ENCODE measurements at regions not wholly inside any gene's neighbourhood (a gene's known extent, or its start where the extent isn't known, plus 50 kb on each side); places are given as distances from the start of the nearest gene placed in this dataset.
"Not testable (repeated sequence)": the region's sequence is repeated elsewhere in the genome, so short reads cannot be mapped to it uniquely, and the experiment has no call there.

DNA sequence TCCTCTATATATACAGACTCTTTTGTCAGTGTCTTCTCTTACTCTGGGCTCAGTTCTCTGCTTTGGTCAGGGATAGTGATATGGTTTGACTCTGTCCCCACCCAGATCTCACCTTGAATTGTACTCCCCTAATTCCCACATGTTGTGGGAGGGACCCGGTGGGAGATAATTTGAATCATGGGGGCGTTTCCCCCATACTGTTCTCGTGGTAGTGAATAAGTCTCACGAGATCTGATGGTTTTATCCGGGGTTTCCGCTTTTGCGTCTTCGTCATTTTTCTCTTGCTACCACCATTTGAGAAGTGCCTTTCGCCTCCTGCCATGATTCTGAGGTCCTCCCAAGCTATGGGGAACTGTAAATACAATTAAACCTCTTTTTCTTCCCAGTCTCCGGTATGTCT is 144.4 kb downstream of the GLUD2 start:
- Histone ChIP-seq H3K27me3 (ENCODE audit: insufficient read depth, low read length, poor library complexity) (no peaks in the 10 kb centered on the region), H3K4me3 (ENCODE audit: low read depth in 1 of 2, low read length in 2 of 2) (no peak overlapping the region), H3K79me2 (ENCODE audit: insufficient read depth, low read length) (no peaks in the 10 kb centered on the region), H3K9me3 (ENCODE audit: insufficient read depth, low read length, severe bottlenecking) (no peaks in the 10 kb centered on the region), H3K27ac (ENCODE audit: low read length) (no peak overlapping the region), H4K20me1 (ENCODE audit: insufficient read depth, low read length) (no peaks in the 10 kb centered on the region), H2AFZ (ENCODE audit: low read depth, low read length) (no peak overlapping the region), H3K4me2 (ENCODE audit: insufficient read depth, low read length) (no peak overlapping the region), H3K9ac (ENCODE audit: low read depth, low read length) (no peak overlapping the region), H3K36me3 (ENCODE audit: insufficient read depth, low read length) (no peaks in the 10 kb centered on the region), H3K4me1 (ENCODE audit: insufficient read depth, low read length) (no peaks in the 10 kb centered on the region)
- no peak for ATAC-seq (ENCODE audit: insufficient read depth, low read depth)
- TF ChIP-seq EZH2 (IDR thresholded peaks at IDR 0.05; ENCODE audit: borderline replicate concordance, low read depth, low read length, severe bottlenecking): no peak
- TF ChIP-seq, protein P1, sequence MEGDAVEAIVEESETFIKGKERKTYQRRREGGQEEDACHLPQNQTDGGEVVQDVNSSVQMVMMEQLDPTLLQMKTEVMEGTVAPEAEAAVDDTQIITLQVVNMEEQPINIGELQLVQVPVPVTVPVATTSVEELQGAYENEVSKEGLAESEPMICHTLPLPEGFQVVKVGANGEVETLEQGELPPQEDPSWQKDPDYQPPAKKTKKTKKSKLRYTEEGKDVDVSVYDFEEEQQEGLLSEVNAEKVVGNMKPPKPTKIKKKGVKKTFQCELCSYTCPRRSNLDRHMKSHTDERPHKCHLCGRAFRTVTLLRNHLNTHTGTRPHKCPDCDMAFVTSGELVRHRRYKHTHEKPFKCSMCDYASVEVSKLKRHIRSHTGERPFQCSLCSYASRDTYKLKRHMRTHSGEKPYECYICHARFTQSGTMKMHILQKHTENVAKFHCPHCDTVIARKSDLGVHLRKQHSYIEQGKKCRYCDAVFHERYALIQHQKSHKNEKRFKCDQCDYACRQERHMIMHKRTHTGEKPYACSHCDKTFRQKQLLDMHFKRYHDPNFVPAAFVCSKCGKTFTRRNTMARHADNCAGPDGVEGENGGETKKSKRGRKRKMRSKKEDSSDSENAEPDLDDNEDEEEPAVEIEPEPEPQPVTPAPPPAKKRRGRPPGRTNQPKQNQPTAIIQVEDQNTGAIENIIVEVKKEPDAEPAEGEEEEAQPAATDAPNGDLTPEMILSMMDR (IDR thresholded peaks at IDR 0.05; ENCODE audit: borderline replicate concordance, extremely low read depth, low read length, poor library complexity, severe bottlenecking): no peak
- DNase-seq: no peak

DNA sequence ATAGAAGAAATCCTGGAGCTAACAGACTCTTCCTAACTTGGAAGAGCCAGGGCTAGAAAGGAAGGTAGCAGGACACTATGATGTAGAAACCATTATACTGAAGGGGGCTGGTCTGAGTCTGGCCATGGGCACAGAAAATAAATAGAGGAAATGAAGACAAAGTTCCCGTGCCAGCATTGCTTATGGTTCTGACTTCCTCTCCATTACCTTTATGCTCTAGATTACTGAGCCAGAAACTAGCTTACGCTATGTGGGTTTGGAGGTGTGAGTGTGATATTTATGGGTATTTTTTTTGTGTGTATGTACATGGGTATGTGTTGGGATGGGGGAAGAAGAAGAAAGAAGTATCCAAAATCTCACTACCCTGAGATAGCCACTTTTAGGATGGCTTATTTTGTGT is 148.3 kb downstream of the GLUD2 start:
- H3K36me3 ChIP-seq (ENCODE audit: insufficient read depth, low read length): no peaks in the 10 kb centered on the region
- H2AFZ ChIP-seq (ENCODE audit: low read depth, low read length): no peak overlapping the region
- no peak overlapping the region for H3K9ac ChIP-seq (ENCODE audit: low read depth, low read length)
- no peaks in the 10 kb centered on the region for H3K27me3 ChIP-seq (ENCODE audit: insufficient read depth, low read length, poor library complexity)
- no peak overlapping the region for H3K27ac ChIP-seq (ENCODE audit: low read length)
- H3K9me3 ChIP-seq (ENCODE audit: insufficient read depth, low read length, severe bottlenecking): no peaks in the 10 kb centered on the region
- no peaks in the 10 kb centered on the region for H4K20me1 ChIP-seq (ENCODE audit: insufficient read depth, low read length)
- no peaks in the 10 kb centered on the region for H3K79me2 ChIP-seq (ENCODE audit: insufficient read depth, low read length)
- H3K4me1 ChIP-seq (ENCODE audit: insufficient read depth, low read length): no peaks in the 10 kb centered on the region
- no peak overlapping the region for H3K4me2 ChIP-seq (ENCODE audit: insufficient read depth, low read length)
- DNase-seq (no peak), ATAC-seq (ENCODE audit: insufficient read depth, low read depth) (no peak)
- H3K4me3 ChIP-seq (ENCODE audit: low read depth in 1 of 2, low read length in 2 of 2): no peak overlapping the region
- TF ChIP-seq EZH2 (IDR thresholded peaks at IDR 0.05; ENCODE audit: borderline replicate concordance, low read depth, low read length, severe bottlenecking): no peak
- TF ChIP-seq, protein P1 (IDR thresholded peaks at IDR 0.05; ENCODE audit: borderline replicate concordance, extremely low read depth, low read length, poor library complexity, severe bottlenecking): no peak

DNA sequence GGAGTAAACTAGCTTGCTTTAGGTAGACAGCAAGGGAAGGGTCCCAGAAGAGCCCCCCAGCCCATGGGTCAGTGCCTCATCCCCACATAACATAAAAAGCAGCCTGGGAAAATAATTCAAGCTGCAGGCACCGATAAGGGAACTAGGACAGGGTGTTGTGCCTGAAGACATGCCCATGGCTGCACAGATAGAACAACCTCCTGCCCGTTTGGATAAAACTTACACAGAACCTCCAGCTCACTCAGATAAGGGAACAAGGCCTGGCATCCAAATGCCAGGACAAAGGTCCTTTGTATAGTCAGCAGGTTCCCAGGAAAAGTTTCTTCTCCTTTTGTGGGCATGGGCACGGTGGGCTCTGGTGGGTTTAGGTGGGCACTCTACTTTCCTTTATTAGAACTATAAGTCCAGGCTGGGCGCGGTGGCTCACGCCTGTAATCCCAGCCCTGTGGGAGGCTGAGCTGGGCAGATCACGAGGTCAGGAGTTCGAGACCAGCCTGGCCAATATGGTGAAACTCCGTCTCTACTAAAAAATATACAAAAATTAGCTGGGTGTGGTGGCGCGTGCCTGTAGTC is 149.5 kb downstream of the GLUD2 start:
- not testable (repeated sequence) for H3K9me3 ChIP-seq (ENCODE audit: insufficient read depth, low read length, severe bottlenecking); H3K27me3 ChIP-seq (ENCODE audit: insufficient read depth, low read length, poor library complexity); H3K36me3 ChIP-seq (ENCODE audit: insufficient read depth, low read length); H3K4me2 ChIP-seq (ENCODE audit: insufficient read depth, low read length); H3K4me3 ChIP-seq (ENCODE audit: low read depth in 1 of 2, low read length in 2 of 2); DNase-seq; H2AFZ ChIP-seq (ENCODE audit: low read depth, low read length); H3K27ac ChIP-seq (ENCODE audit: low read length); H3K4me1 ChIP-seq (ENCODE audit: insufficient read depth, low read length); H3K9ac ChIP-seq (ENCODE audit: low read depth, low read length); H4K20me1 ChIP-seq (ENCODE audit: insufficient read depth, low read length); H3K79me2 ChIP-seq (ENCODE audit: insufficient read depth, low read length); ATAC-seq (ENCODE audit: insufficient read depth, low read depth)

DNA sequence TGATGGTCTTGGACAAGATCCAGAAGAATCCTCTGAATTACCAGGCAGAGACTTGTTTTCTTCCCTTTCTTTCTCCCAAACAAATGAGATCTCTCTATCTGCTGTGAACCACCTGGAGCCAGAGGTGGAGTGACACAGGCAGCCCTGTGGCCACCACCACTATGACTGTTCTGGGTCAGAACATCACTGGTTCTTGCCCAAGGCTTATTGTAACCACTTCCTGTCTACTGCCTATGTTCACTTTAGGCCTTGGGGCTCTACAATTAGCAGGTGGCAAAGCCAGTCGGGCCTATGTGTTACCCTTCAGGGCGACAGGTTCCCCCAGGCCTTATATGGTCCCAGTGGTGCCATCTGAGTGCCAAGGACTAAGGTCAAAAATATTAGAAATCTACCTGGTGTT is 161.2 kb downstream of the GLUD2 start:
- H3K4me1 ChIP-seq (ENCODE audit: insufficient read depth, low read length): no peaks in the 10 kb centered on the region
- H4K20me1 ChIP-seq (ENCODE audit: insufficient read depth, low read length): no peaks in the 10 kb centered on the region
- no peaks in the 10 kb centered on the region for H3K27me3 ChIP-seq (ENCODE audit: insufficient read depth, low read length, poor library complexity)
- no peak overlapping the region for H2AFZ ChIP-seq (ENCODE audit: low read depth, low read length)
- no peaks in the 10 kb centered on the region for H3K36me3 ChIP-seq (ENCODE audit: insufficient read depth, low read length)
- DNase-seq: no peak
- no peak overlapping the region for H3K4me2 ChIP-seq (ENCODE audit: insufficient read depth, low read length)
- H3K79me2 ChIP-seq (ENCODE audit: insufficient read depth, low read length): no peaks in the 10 kb centered on the region
- no peak overlapping the region for H3K9ac ChIP-seq (ENCODE audit: low read depth, low read length)
- ATAC-seq (ENCODE audit: insufficient read depth, low read depth): no peak
- no peak overlapping the region for H3K27ac ChIP-seq (ENCODE audit: low read length)
- no peak for TF ChIP-seq EZH2 (IDR thresholded peaks at IDR 0.05; ENCODE audit: borderline replicate concordance, low read depth, low read length, severe bottlenecking)
- TF ChIP-seq, protein P1 (IDR thresholded peaks at IDR 0.05; ENCODE audit: borderline replicate concordance, extremely low read depth, low read length, poor library complexity, severe bottlenecking): no peak
- no peak overlapping the region for H3K4me3 ChIP-seq (ENCODE audit: low read depth in 1 of 2, low read length in 2 of 2)
- no peaks in the 10 kb centered on the region for H3K9me3 ChIP-seq (ENCODE audit: insufficient read depth, low read length, severe bottlenecking)

Measured in DND-41 (cell line).